Activated CD8-positive, alpha-beta memory T cell treated with anti-CD3 and anti-CD28 coated beads for 36 hours (primary cell): ENCODE measurements at regions not wholly inside any gene's neighbourhood (a gene's known extent, or its start where the extent isn't known, plus 50 kb on each side); places are given as distances from the start of the nearest gene placed in this dataset.

Experiments used
- CTCF ChIA-PET: fragments of 350-600 bp; sonication (Branson Sonifier 250); formaldehyde crosslinking; loops from one replicate; lab custom pipeline; 2021; ENCODE audit warnings: antibody characterized with exemption; lab: Charles Lee
- POLR2A ChIA-PET: fragments of 350-600 bp; sonication (Branson Sonifier 250); formaldehyde crosslinking; loops from one replicate; lab custom pipeline; 2021; ENCODE audit warnings: antibody characterized with exemption; lab: Charles Lee

GRCh38 chrX:24410514-24411189, 50.2 kb downstream of the SUPT20HL1 start:
- POLR2A ChIA-PET, result interaction anchor here (0.7 kb wide), 1 partner anchor 13 kb away, joined by 5 read pairs; no protein-coding TSS in a partner anchor

GRCh38 chrX:24412637-24413363, 52.3 kb upstream of the PDK3 start:
- POLR2A ChIA-PET, result no interaction called here
- CTCF ChIA-PET, result interaction anchor here (0.5 to 1.8 kb wide), 2 partner anchors 41 to 86 kb away, joined by 3 to 4 read pairs; no protein-coding TSS in a partner anchor

More at GRCh38 chrX:24410514-24411189, 50.2 kb downstream of the SUPT20HL1 start:
- CTCF ChIA-PET, result no interaction called here
